C4-2B (cell line): ENCODE measurements at regions not wholly inside any gene's neighbourhood (a gene's known extent, or its start where the extent isn't known, plus 50 kb on each side); places are given as distances from the start of the nearest gene placed in this dataset.

Experiments used
- H3K27ac ChIP-seq: fragments of 450-650 bp; 2 replicates; pipeline ENCODE4 v1.5.1; 2017
- CTCF ChIP-seq: fragments of 450-650 bp; conservative IDR thresholded peaks from 2 replicates; pipeline ENCODE4 v1.5.1; 2017; ENCODE audit warnings: mild to moderate bottlenecking
- ZFX ChIP-seq: fragments of 450-650 bp; IDR thresholded peaks from 2 replicates; pipeline ENCODE4 v1.6.1; 2017

DNA sequence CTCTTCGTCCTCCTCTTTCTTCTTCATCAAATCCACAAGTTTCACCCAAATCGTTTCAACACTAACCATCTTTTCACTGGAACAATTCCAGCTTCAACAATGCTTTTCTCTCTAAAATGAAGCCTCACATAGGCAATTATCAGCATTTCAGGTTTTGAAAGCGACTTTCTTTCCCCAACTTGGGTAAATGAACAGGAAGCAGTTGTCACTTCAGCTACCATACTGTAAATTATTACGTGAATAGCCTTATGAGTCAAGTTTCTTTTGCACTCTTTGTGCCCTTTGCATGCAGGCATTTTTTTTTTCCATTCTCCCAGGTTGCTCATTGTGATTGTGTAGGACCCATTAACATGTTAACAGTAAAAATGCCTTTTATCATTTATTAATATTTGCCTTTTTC is 121.7 kb upstream of the BTBD3 start:
- H3K27ac ChIP-seq, result no peak overlapping the region
- TF ChIP-seq ZFX, result no peak
- no peak for TF ChIP-seq CTCF

DNA sequence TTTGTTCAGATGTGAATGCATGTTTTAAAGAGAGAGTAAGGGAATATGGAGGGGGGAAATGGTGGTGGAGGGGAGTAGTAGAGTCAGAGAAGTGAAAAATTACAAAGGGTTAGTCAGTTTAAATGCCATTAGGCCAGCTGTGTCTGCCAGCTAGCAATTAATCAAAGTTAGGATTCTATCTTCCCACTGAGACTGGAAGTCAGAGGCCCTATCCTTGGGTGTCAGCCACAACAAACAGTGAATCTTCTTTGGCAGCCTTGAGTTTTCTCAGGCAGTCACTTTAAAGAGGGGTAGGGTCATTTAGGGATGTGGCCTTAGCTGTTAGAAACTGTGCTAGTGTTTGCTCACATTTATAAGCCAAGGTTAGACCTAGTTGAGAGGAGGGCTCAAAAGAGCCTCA is 120.5 kb upstream of the BTBD3 start:
- no peak overlapping the region for H3K27ac ChIP-seq
- TF ChIP-seq ZFX, result no peak
- no peak for TF ChIP-seq CTCF

DNA sequence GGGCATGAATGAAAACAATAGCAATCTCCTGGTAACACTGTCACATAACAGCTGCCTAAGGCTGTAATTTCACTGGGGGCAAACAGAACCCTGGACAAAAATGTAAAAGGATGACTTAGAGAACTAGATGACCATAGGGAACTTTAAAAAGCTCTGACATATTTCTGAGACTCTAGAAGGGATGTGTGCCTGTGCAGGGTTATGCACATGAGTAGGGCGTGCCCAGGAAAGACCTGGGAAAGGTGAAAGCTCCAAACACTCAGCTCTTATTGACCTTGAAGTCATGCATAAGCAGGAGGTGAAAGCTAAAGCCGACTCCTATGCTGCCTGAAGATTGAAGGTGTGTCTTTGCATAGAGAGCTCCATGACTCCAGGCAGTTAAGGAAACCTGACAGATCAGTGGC is 118.4 kb upstream of the BTBD3 start:
- no peak for TF ChIP-seq ZFX
- no peak for TF ChIP-seq CTCF
- no peak overlapping the region for H3K27ac ChIP-seq

GRCh38 chr20:11807054-11808048 is 110.3 kb upstream of the BTBD3 start:
- no peak overlapping the region for H3K27ac ChIP-seq
- TF ChIP-seq CTCF (no peak), ZFX (no peak)

DNA sequence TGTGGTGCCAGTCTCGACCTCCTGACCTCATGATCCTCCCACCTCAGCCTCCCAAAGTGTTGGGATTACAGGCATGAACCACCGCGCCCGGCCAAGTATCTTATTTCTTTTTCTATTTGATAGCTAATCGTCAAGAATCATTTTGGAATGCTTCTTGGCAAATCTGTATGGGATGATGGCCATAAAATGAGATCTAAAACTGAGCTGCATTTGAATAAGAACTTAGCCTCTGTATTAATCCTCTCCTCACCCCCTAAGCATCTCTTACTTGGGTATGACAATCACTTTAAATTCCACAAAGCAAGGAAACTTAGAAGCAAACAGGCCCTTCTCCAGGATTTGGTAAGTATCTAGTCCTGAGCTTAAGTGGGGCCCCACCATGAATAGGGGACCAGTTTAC is 108.9 kb upstream of the BTBD3 start:
- H3K27ac ChIP-seq, result no peak overlapping the region
- no peak for TF ChIP-seq ZFX
- TF ChIP-seq CTCF, result no peak

- TF ChIP-seq ZFX (no peak), CTCF (no peak)
- no peak overlapping the region for H3K27ac ChIP-seq
Measured at GRCh38 chr20:11810311-11811083, 107.2 kb upstream of the BTBD3 start.
